HG03135 (cell line): ENCODE measurements at regions not wholly inside any gene's neighbourhood (a gene's known extent, or its start where the extent isn't known, plus 50 kb on each side); places are given as distances from the start of the nearest gene placed in this dataset.
A peak's percentile ranks its signal among the peaks of the same experiment; 100 is the strongest.
"Not testable (repeated sequence)": the region's sequence is repeated elsewhere in the genome, so short reads cannot be mapped to it uniquely, and the experiment has no call there.

Source experiments
- ATAC-seq: cut with Tn5 transposase; IDR thresholded peaks from one replicate; pipeline ENCODE4 v1.9.1; 2021; ENCODE audit warnings: mild to moderate bottlenecking, moderate library complexity; ENCODE audit not compliant: unreplicated experiment

DNA sequence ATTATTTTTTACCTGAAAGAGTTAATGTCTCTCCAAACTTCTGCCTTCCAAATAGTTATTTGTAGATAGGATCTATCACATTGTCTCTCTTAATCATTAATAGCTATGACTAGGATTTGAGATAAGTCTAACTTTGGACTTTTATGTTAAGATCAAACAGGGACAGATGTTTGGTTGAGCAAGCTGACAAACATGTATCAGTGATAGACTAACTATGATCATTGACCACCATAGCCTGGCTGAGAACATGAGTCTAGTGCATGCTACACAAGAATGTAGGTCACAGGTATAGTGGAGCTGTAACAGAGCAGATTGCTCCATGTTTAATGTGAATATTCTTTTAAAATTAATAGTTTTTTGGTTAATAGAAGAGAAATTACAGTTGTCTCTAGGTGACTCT lies 52.0 kb downstream of the SYT15B start:
- not testable (repeated sequence) for ATAC-seq

- ATAC-seq, result not testable (repeated sequence)
These were observed 52.9 kb downstream of the SYT15B start for GRCh38 chr10:47710443-47710842.

- ATAC-seq, result peak; percentile 91
These were observed 57.5 kb downstream of the SYT15B start for GRCh38 chr10:47705698-47706414.

DNA sequence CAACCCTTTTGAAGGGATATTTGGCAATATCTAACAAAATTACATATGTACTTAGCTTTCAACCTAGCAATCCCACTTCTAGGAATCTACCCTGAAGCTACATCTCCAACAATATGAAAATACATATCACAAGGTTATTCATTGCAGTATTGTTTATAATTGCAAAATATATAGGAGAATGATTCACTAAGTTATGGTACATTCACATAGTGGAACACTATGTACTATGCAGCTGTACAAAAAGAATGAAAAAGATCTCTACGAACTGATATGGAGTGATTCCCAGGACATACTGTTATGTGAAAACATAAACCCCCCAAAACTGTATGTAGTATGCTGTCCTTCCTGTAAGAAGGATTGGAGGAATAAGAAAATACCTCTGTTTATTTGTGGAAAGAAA lies 62.1 kb downstream of the SYT15B start:
- ATAC-seq, result not testable (repeated sequence)

DNA sequence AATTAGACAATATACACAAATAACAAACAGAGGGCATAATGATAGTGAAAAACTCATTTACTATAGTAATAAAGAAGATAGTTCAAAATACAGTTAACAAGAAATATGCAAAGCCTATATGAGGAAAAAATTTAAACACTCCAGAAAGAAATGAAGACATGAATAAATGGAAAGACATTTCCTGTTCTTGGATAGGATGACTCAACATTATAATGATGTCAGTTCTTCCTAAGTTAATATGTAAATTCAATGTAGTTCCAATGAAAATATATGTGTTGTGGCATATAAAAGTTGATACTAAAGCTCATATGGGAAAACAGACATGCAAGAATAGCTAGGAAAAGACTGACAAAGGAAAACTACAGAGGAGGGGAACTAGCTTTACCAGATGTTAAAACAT lies 63.5 kb downstream of the SYT15B start:
- ATAC-seq, result not testable (repeated sequence)

DNA sequence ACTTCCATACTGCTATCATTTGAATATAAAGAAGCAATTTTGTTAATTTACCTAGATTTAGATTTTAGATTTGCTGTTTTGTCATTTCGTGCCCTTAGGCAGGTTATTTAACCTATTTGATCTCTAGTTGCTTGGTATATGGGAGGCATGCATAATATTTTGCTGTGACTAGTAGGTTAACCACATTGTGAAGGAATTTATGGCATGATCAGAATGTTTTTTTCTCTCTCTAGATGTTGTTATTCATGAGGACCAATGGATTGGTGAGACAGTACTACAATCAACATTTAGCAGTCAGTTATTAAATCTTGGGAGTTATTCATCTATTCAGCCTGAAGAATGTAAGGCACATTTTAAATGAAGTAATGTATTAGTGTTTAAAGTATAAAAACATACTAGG lies 67.2 kb downstream of the SYT15B start:
- not testable (repeated sequence) for ATAC-seq

DNA sequence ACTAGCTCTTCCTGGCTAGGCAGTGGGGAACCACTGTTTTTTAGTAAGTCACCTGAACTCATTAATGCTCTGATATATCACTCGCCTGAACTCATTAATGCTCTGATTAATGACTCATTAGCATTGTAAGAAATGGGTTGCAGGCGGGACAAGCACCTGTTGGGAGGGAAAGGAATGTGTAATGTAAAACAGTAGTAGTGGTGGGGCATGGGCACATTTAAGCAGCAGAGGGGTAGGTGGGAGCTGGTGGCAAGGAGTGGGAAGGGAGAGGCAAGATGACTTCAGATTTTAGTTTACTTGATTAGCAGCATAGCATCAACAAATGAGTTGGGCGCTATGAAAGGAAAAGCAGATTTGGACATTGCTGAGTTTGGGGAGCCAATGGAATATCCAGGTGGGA lies 68.2 kb downstream of the SYT15B start:
- ATAC-seq, result not testable (repeated sequence)

DNA sequence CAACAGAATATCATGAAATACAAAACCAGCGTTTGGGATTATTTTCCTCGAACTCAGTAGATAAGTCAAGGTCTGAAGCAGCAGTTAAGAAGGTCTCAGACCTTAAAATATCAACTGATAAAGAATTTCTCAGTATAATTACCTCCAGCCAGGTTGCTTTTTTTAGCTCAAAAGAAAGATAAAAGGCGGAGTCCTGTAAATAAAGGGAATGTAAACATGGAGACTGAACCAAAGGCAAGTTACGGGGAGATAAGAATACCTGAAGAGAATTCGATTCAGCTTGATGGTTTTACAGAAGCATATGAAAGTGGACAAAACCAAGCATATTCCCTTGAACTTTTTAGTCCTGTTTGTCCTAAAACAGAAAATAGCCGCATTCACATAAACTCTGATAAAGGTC lies 73.1 kb downstream of the SYT15B start:
- ATAC-seq, result not testable (repeated sequence)

- not testable (repeated sequence) for ATAC-seq
These were observed 79.4 kb downstream of the SYT15B start for GRCh38 chr10:47683826-47684475.

GRCh38 chr10:47681638-47681990 lies 81.8 kb downstream of the SYT15B start:
- not testable (repeated sequence) for ATAC-seq

DNA sequence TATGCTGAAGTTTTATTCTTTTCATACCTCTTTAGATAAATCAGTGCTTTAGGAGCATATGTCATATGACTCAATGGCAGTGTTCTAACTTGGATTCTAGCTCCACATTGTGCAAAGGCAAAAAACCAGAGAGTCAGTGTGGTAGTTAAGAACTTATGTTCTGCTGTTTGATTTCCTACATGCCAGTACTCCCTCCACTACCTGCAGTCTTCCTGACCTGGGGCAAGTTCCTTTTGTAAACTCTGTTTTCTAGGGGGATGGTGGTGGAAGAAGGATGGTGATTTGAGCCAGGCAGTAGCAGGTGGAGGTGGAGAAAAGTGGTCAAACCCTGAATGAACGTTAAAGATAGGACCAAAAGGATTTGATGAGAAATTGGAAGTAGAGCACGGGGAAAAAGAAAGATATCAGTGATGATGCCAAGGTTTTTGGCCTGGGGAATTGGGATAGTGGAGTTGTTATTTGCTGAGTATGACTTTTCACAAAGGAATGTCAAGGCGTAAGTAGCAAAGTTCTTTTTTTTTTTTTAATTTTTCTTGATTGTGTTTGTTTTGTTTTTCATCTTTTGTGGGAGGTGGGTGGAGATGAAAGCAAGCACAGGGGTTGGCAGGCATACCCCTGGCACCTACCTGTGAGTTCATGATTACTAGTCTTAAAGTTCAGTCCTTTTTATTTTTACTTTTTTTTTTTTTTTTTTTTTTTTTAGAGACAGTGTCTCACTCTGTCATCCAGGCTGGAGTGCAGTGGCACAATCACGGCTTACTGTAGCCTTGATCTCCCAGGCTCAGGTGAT lies 82.3 kb downstream of the SYT15B start:
- ATAC-seq, result not testable (repeated sequence)

GRCh38 chr10:47676102-47676501 lies 87.3 kb downstream of the SYT15B start:
- ATAC-seq, result not testable (repeated sequence)

GRCh38 chr10:47675577-47675976 lies 87.8 kb downstream of the SYT15B start:
- not testable (repeated sequence) for ATAC-seq

GRCh38 chr10:47673128-47673527 lies 90.3 kb downstream of the SYT15B start:
- not testable (repeated sequence) for ATAC-seq

DNA sequence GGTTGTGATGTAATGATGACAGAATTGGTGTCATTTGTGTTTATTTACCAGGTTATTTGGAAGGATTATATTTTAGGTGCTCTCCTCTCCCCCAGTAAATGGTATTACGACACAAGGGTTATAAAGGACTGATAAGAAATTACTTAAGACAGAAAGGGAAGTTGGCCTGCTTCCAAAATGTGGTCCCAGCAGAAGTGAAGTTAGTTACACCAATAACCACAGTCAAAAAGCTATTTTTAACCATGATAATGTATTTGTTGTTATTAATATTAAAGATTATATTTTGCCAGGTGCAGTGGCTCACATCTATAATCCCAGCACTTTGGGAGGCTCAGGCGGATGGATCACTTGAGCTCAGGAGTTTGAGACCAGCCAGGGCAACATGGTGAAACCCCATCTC lies 92.5 kb downstream of the SYT15B start:
- ATAC-seq, result not testable (repeated sequence)

- not testable (repeated sequence) for ATAC-seq
These were observed 101.3 kb downstream of the SYT15B start for GRCh38 chr10:47661955-47662577.

- not testable (repeated sequence) for ATAC-seq
These were observed 106.7 kb downstream of the SYT15B start for GRCh38 chr10:47656732-47657131.

- not testable (repeated sequence) for ATAC-seq
These were observed 109.2 kb downstream of the SYT15B start for GRCh38 chr10:47654161-47654560.

DNA sequence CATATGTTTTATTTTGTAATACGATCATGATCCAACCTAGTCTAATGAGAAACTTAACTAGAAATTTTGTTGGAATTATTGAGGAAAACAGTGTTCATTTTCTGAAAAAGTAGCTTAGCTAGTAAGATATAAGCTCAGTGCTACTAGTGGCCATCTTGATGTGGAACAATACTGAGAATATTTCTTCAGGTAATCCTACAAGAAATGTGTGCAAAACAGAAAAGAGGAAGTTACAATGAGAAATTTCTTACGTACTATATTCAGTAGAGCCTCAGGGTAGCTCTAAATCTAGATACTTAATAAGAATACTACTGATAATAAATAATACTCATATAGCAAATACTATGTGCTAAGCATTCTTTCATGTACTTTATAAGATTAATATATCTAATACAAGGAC lies 114.8 kb downstream of the SYT15B start:
- not testable (repeated sequence) for ATAC-seq

DNA sequence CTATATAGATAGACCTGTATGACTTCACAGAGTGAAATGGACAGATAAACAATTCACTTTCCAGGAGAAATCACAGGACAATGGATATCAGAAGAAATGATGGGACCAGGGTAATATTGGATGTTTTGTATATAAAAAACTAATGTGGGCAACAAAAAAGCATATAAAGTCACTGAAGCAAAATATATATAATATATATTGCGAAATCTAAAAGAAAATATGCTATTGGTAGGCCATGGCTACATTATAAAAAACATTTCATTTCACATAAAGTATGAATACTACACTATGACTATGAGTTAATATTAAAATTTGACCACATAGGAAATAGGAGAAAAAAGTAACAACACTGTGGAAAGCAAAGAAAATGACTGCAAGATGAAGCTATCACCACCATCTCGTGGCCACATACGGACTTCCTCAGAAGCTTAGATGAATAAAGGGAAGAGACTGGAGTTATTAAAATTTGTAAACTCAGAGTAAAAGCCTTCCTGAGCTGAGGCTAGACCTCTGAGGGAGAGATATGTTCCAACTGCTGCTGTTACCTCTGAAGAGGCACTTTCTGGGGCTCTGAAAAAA lies 115.8 kb downstream of the SYT15B start:
- ATAC-seq, result not testable (repeated sequence)
